ENCODE measurements at regions not wholly inside any gene's neighbourhood (a gene's known extent, or its start where the extent isn't known, plus 50 kb on each side); places are given as distances from the start of the nearest gene placed in this dataset.
"Not testable (repeated sequence)": the region's sequence is repeated elsewhere in the genome, so short reads cannot be mapped to it uniquely, and the experiment has no call there.

DNA sequence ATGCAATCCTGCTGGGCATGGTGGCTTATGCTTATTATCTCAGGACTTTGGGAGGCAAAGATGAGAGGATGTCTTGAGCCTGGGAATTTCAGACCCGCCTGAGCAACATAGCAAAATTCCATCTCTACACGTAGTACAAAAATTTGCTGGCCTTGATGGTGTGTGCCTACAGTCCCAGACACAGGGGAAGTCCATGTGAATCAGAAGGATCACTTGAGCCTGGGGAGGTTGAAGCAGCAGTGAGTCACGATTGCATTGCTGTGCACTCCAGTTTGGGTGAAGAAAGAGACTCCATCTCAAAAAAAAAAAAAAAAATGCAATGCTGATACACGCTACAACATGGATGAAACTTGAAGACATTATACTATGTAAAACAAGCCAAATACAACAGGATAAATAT lies 272.9 kb downstream of the CDY2B start:
- TF ChIP-seq, protein P1, sequence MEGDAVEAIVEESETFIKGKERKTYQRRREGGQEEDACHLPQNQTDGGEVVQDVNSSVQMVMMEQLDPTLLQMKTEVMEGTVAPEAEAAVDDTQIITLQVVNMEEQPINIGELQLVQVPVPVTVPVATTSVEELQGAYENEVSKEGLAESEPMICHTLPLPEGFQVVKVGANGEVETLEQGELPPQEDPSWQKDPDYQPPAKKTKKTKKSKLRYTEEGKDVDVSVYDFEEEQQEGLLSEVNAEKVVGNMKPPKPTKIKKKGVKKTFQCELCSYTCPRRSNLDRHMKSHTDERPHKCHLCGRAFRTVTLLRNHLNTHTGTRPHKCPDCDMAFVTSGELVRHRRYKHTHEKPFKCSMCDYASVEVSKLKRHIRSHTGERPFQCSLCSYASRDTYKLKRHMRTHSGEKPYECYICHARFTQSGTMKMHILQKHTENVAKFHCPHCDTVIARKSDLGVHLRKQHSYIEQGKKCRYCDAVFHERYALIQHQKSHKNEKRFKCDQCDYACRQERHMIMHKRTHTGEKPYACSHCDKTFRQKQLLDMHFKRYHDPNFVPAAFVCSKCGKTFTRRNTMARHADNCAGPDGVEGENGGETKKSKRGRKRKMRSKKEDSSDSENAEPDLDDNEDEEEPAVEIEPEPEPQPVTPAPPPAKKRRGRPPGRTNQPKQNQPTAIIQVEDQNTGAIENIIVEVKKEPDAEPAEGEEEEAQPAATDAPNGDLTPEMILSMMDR (IDR thresholded peaks at IDR 0.05), result not testable (repeated sequence)
- TF ChIP-seq EP300, POLR2A (IDR thresholded peaks at IDR 0.05): not testable (repeated sequence)

Data from upper lobe of left lung (tissue), 4 donors.